GM12878 (cell line): ENCODE measurements at regions not wholly inside any gene's neighbourhood (a gene's known extent, or its start where the extent isn't known, plus 50 kb on each side); places are given as distances from the start of the nearest gene placed in this dataset.

Experiments
- CEBPB ChIP-seq, 2 experiments: fragments of 150-350 bp in 1 of 2; IDR thresholded peaks; 2 replicates each; pipeline ENCODE4 v1.6.1; 2012 to 2014; ENCODE audit warnings: low read depth in 2 of 2, low read length in 2 of 2, borderline replicate concordance in 1 of 2, inconsistent platforms in 1 of 2
- CHD2 ChIP-seq: IDR thresholded peaks from 2 replicates; pipeline ENCODE4 v1.6.1; 2011; ENCODE audit warnings: low read depth, low read length, improper control_type of control experiment, borderline replicate concordance
- CTCF ChIP-seq, 3 experiments: IDR thresholded peaks in 2 of 3; conservative IDR thresholded peaks in 1 of 3; 2 replicates each; pipeline ENCODE4 v1.5.1; 2011; ENCODE audit warnings: low read depth in 3 of 3, low read length in 3 of 3, mild to moderate bottlenecking in 3 of 3, control low read depth in 2 of 3, moderate library complexity in 2 of 3, inconsistent platforms in 1 of 3, mixed read lengths in 1 of 3; ENCODE audit not compliant: control insufficient read depth in 2 of 3, insufficient read depth in 1 of 3; ENCODE audit errors: extremely low read depth in 1 of 3
- FOS ChIP-seq: IDR thresholded peaks from 3 replicates; pipeline ENCODE4 v1.6.1; 2011; ENCODE audit warnings: borderline replicate concordance; ENCODE audit not compliant: insufficient read length; ENCODE audit errors: extremely low read depth
- JUND ChIP-seq: IDR thresholded peaks from 2 replicates; pipeline ENCODE4 v1.6.1; 2012; ENCODE audit warnings: low read depth, mild to moderate bottlenecking, low read length, improper control_type of control experiment, moderate library complexity
- POLR2A ChIP-seq: IDR thresholded peaks from 2 replicates; pipeline ENCODE4 v1.6.1; 2011; ENCODE audit warnings: low read depth, mild to moderate bottlenecking, low read length
- RCOR1 ChIP-seq: conservative IDR thresholded peaks from 2 replicates; pipeline ENCODE4 v1.6.1; 2012; ENCODE audit warnings: low read depth, low read length, improper control_type of control experiment
- REST ChIP-seq: IDR thresholded peaks from 2 replicates; pipeline ENCODE4 v1.6.1; 2012; ENCODE audit warnings: mild to moderate bottlenecking, low read depth, low read length
- RFX5 ChIP-seq: IDR thresholded peaks from 2 replicates; pipeline ENCODE4 v1.6.1; 2011; ENCODE audit warnings: low read depth, low read length, improper control_type of control experiment
- YY1 ChIP-seq: IDR thresholded peaks from 2 replicates; pipeline ENCODE4 v1.6.1; 2011; ENCODE audit warnings: low read depth, mild to moderate bottlenecking, low read length
- TF ChIP-seq, protein P1 (sequence below): fragments of 450-650 bp; formaldehyde crosslinking; IDR thresholded peaks from 2 replicates; pipeline ENCODE4 v1.4.0; 2020; ENCODE audit warnings: mild to moderate bottlenecking, moderate library complexity
- TF ChIP-seq, protein P2 (sequence below): IDR thresholded peaks from 2 replicates; pipeline ENCODE4 v1.6.1; 2011; ENCODE audit warnings: mild to moderate bottlenecking, low read depth, low read length, moderate library complexity; ENCODE audit not compliant: insufficient replicate concordance

GRCh38 chr13:21256351-21256761 is 79.9 kb downstream of the MRPL57 start:
- TF ChIP-seq CEBPB (IDR thresholded peaks at IDR 0.05; ENCODE audit: borderline replicate concordance in 1 of 2, low read depth in 2 of 2, low read length in 2 of 2): no peak
- no peak for TF ChIP-seq FOS
- TF ChIP-seq CTCF (IDR thresholded peaks at IDR 0.05 in 2 of 3, conservative IDR thresholded peaks at IDR 0.05 in 1 of 3; ENCODE audit: control insufficient read depth in 2 of 3, extremely low read depth in 1 of 3, insufficient read depth in 1 of 3, low read depth in 3 of 3, low read length in 3 of 3): no peak
- TF ChIP-seq, protein P1, sequence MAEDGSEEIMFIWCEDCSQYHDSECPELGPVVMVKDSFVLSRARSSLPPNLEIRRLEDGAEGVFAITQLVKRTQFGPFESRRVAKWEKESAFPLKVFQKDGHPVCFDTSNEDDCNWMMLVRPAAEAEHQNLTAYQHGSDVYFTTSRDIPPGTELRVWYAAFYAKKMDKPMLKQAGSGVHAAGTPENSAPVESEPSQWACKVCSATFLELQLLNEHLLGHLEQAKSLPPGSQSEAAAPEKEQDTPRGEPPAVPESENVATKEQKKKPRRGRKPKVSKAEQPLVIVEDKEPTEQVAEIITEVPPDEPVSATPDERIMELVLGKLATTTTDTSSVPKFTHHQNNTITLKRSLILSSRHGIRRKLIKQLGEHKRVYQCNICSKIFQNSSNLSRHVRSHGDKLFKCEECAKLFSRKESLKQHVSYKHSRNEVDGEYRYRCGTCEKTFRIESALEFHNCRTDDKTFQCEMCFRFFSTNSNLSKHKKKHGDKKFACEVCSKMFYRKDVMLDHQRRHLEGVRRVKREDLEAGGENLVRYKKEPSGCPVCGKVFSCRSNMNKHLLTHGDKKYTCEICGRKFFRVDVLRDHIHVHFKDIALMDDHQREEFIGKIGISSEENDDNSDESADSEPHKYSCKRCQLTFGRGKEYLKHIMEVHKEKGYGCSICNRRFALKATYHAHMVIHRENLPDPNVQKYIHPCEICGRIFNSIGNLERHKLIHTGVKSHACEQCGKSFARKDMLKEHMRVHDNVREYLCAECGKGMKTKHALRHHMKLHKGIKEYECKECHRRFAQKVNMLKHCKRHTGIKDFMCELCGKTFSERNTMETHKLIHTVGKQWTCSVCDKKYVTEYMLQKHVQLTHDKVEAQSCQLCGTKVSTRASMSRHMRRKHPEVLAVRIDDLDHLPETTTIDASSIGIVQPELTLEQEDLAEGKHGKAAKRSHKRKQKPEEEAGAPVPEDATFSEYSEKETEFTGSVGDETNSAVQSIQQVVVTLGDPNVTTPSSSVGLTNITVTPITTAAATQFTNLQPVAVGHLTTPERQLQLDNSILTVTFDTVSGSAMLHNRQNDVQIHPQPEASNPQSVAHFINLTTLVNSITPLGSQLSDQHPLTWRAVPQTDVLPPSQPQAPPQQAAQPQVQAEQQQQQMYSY (CRISPR knock-in tag): no peak
- no peak for TF ChIP-seq RFX5
- TF ChIP-seq CHD2: no peak
- no peak for TF ChIP-seq YY1
- no peak for TF ChIP-seq REST
- no peak for TF ChIP-seq JUND
- no peak for TF ChIP-seq POLR2A
- no peak for TF ChIP-seq RCOR1
- TF ChIP-seq, protein P2, sequence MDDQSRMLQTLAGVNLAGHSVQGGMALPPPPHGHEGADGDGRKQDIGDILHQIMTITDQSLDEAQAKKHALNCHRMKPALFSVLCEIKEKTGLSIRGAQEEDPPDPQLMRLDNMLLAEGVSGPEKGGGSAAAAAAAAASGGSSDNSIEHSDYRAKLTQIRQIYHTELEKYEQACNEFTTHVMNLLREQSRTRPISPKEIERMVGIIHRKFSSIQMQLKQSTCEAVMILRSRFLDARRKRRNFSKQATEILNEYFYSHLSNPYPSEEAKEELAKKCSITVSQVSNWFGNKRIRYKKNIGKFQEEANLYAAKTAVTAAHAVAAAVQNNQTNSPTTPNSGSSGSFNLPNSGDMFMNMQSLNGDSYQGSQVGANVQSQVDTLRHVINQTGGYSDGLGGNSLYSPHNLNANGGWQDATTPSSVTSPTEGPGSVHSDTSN: no peak
